Lower leg skin (tissue), 3 donors: ENCODE measurements at regions not wholly inside any gene's neighbourhood (a gene's known extent, or its start where the extent isn't known, plus 50 kb on each side); places are given as distances from the start of the nearest gene placed in this dataset.

ENCODE experiments used
- CTCF ChIP-seq, 3 donors: fragments of 450-650 bp; IDR thresholded peaks; one replicate each; pipeline ENCODE4 v1.5.1; 2016; ENCODE audit warnings: antibody characterized with exemption in 3 of 3, mild to moderate bottlenecking in 3 of 3, moderate library complexity in 2 of 3
- POLR2A ChIP-seq, 2 donors: fragments of 450-650 bp; IDR thresholded peaks; one replicate each; pipeline ENCODE4 v1.6.1; 2016 to 2017; ENCODE audit warnings: antibody characterized with exemption in 2 of 2, mild to moderate bottlenecking in 1 of 2, moderate library complexity in 1 of 2

GRCh38 chr4:152256996-152257395 is 278.9 kb downstream of the FBXW7 start:
- TF ChIP-seq CTCF (IDR thresholded peaks at IDR 0.05) (no peak), POLR2A (IDR thresholded peaks at IDR 0.05) (no peak)
